Neuronal stem cell (in vitro differentiated cells): ENCODE measurements at regions not wholly inside any gene's neighbourhood (a gene's known extent, or its start where the extent isn't known, plus 50 kb on each side); places are given as distances from the start of the nearest gene placed in this dataset.

Source experiments
- DNase-seq: peaks from one replicate; pipeline ENCODE4 v3.0.0-alpha.2; 2013; ENCODE audit warnings: low spot score
- H2AFZ ChIP-seq: one replicate; pipeline ENCODE4 v1.6.1; 2013; ENCODE audit warnings: mild to moderate bottlenecking, low read length, inconsistent platforms
- H2AK5ac ChIP-seq: 2 replicates; pipeline ENCODE4 v1.6.1; 2013; ENCODE audit warnings: low read depth, mild to moderate bottlenecking, inconsistent platforms, low read length, moderate library complexity, mixed read lengths
- H2BK120ac ChIP-seq: 2 replicates; pipeline ENCODE4 v1.6.1; 2013; ENCODE audit warnings: low read depth, mild to moderate bottlenecking, inconsistent platforms, low read length, moderate library complexity, mixed read lengths
- H2BK12ac ChIP-seq: one replicate; pipeline ENCODE4 v1.6.1; 2013; ENCODE audit warnings: low read length, inconsistent platforms
- H2BK15ac ChIP-seq: 2 replicates; pipeline ENCODE4 v1.6.1; 2013; ENCODE audit warnings: mild to moderate bottlenecking, low read length, inconsistent platforms, mixed read lengths
- H2BK5ac ChIP-seq: one replicate; pipeline ENCODE4 v1.6.1; 2013; ENCODE audit warnings: inconsistent platforms, mild to moderate bottlenecking, low read length, moderate library complexity
- H3K14ac ChIP-seq: one replicate; pipeline ENCODE4 v1.6.1; 2013; ENCODE audit warnings: low read length, inconsistent platforms
- H3K18ac ChIP-seq: 2 replicates; pipeline ENCODE4 v1.6.1; 2013; ENCODE audit warnings: low read length, inconsistent platforms
- H3K23ac ChIP-seq: 2 replicates; pipeline ENCODE4 v1.6.1; 2013; ENCODE audit warnings: low read depth, mild to moderate bottlenecking, mixed read lengths, low read length, inconsistent platforms; ENCODE audit not compliant: poor library complexity
- H3K27ac ChIP-seq: replicated peaks from 3 replicates; pipeline ENCODE4 v1.5.1; 2013; ENCODE audit warnings: low read length, inconsistent platforms
- H3K27me3 ChIP-seq, 3 experiments: 2 replicates each; pipeline ENCODE4 v1.6.1; 2013; ENCODE audit warnings: low read length in 3 of 3, mild to moderate bottlenecking in 2 of 3, inconsistent platforms in 1 of 3, low read depth in 1 of 3, mixed read lengths in 1 of 3, moderate library complexity in 1 of 3; ENCODE audit not compliant: control insufficient read depth in 3 of 3, insufficient read depth in 3 of 3
- H3K36me3 ChIP-seq, 2 donors: replicated peaks in 1 of 2; 2 replicates each; pipeline ENCODE4 v1.6.1; 2013; ENCODE audit warnings: low read length in 2 of 2; ENCODE audit not compliant: control insufficient read depth in 2 of 2, insufficient read depth in 2 of 2
- H3K4ac ChIP-seq: 2 replicates; pipeline ENCODE4 v1.6.1; 2013; ENCODE audit warnings: inconsistent platforms, mild to moderate bottlenecking, low read length, moderate library complexity
- H3K4me1 ChIP-seq, 2 donors: 1 replicate in 1 of 2; 2 replicates in 1 of 2; pipeline ENCODE4 v1.6.1; 2013; ENCODE audit warnings: low read length in 2 of 2, low read depth in 1 of 2; ENCODE audit not compliant: control insufficient read depth in 2 of 2, insufficient read depth in 1 of 2
- H3K4me2 ChIP-seq: one replicate; pipeline ENCODE4 v1.6.1; 2013; ENCODE audit warnings: mild to moderate bottlenecking, low read length, inconsistent platforms; ENCODE audit not compliant: insufficient read depth, poor library complexity, severe bottlenecking
- H3K4me3 ChIP-seq, 2 donors: 2 replicates each; pipeline ENCODE4 v1.5.1; 2013; ENCODE audit warnings: low read length in 2 of 2, mild to moderate bottlenecking in 2 of 2, inconsistent platforms in 1 of 2, moderate library complexity in 1 of 2
- H3K79me1 ChIP-seq: one replicate; pipeline ENCODE4 v1.6.1; 2013; ENCODE audit warnings: low read depth, mild to moderate bottlenecking, inconsistent platforms, low read length, moderate library complexity
- H3K9ac ChIP-seq: one replicate; pipeline ENCODE4 v1.6.1; 2013; ENCODE audit warnings: mild to moderate bottlenecking, low read depth, low read length, inconsistent platforms; ENCODE audit not compliant: poor library complexity
- H3K9me3 ChIP-seq, 2 donors: replicated peaks in 1 of 2; 2 replicates each; pipeline versions ENCODE3 to v1.6.1; 2013; ENCODE audit warnings: low read length in 2 of 2, mild to moderate bottlenecking in 2 of 2, inconsistent platforms in 1 of 2, low read depth in 1 of 2, mixed read lengths in 1 of 2, moderate library complexity in 1 of 2; ENCODE audit not compliant: control insufficient read depth in 2 of 2, insufficient read depth in 1 of 2
- H4K8ac ChIP-seq: one replicate; pipeline ENCODE4 v1.6.1; 2013; ENCODE audit warnings: low read depth, mild to moderate bottlenecking, inconsistent platforms, low read length, moderate library complexity
- H4K91ac ChIP-seq: one replicate; pipeline ENCODE4 v1.6.1; 2013; ENCODE audit warnings: low read length, low read depth, mild to moderate bottlenecking, inconsistent platforms; ENCODE audit not compliant: poor library complexity
- WGBS, 2 donors: extraction: QIAGEN DNeasy Blood & Tissue Kit; methylation state at CpG; one replicate each; pipeline ENCODE4 v1.1.7; 2013; ENCODE audit warnings: missing lambda C conversion rate in 2 of 2, mixed read lengths in 1 of 2; ENCODE audit not compliant: insufficient read length in 2 of 2, insufficient replicate concordance in 1 of 2; ENCODE audit errors: extremely low coverage in 2 of 2; 5-methylcytosine and 5-hydroxymethylcytosine counted together

GRCh38 chr7:41328131-41328530, 374.8 kb downstream of the INHBA start:
- no peak overlapping the region for H3K18ac ChIP-seq
- no peaks in the 10 kb centered on the region for H3K79me1 ChIP-seq
- no peak overlapping the region for H3K4me3 ChIP-seq
- no peak overlapping the region for H3K27ac ChIP-seq
- H2BK5ac ChIP-seq, result no peak overlapping the region
- DNase-seq, result no peak
- H3K4me1 ChIP-seq, result no peaks in the 10 kb centered on the region
- H2BK12ac ChIP-seq, result no peak overlapping the region
- no CpG with 5 or more reads among the region's 3 CpGs for WGBS, 2 donors
- H3K36me3 ChIP-seq, result no peaks in the 10 kb centered on the region
- H3K9me3 ChIP-seq, result no peaks in the 10 kb centered on the region
- H3K4me2 ChIP-seq, result no peak overlapping the region
- H3K27me3 ChIP-seq, result no peaks in the 10 kb centered on the region
- H3K14ac ChIP-seq, result no peak overlapping the region
- no peak overlapping the region for H3K4ac ChIP-seq
- no peak overlapping the region for H3K23ac ChIP-seq
- H2BK15ac ChIP-seq, result no peak overlapping the region
- no peak overlapping the region for H2BK120ac ChIP-seq
- no peak overlapping the region for H4K91ac ChIP-seq
- H2AK5ac ChIP-seq, result no peak overlapping the region
- no peak overlapping the region for H2AFZ ChIP-seq
- no peak overlapping the region for H4K8ac ChIP-seq
- no peak overlapping the region for H3K9ac ChIP-seq

DNA sequence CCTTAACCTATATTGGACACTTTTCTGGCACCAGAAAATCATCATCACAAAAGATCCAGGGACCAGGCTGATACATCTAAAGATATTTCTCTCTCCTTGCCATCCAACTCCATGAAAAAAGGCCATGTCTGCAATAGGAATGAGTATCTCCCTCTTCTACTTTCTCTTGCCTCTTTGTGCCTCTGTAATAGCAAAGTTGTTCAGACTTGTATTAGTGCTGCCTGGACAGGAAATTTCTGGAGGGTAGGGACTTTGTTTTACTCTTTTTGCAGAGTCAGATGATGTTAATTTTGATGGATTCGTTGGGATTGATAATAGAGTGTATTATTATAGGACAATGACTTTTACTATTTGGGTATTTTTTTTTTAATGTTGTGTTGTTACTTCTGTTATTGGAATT, 376.3 kb downstream of the INHBA start:
- no peak overlapping the region for H4K91ac ChIP-seq
- H3K14ac ChIP-seq, result no peak overlapping the region
- no peaks in the 10 kb centered on the region for H3K4me1 ChIP-seq
- no peak overlapping the region for H3K18ac ChIP-seq
- H2BK15ac ChIP-seq, result no peak overlapping the region
- no peak overlapping the region for H3K27ac ChIP-seq
- H3K9me3 ChIP-seq, result no peaks in the 10 kb centered on the region
- H3K27me3 ChIP-seq, result no peaks in the 10 kb centered on the region
- H3K4ac ChIP-seq, result no peak overlapping the region
- H3K4me2 ChIP-seq, result no peak overlapping the region
- H2BK12ac ChIP-seq, result no peak overlapping the region
- H3K36me3 ChIP-seq, result no peaks in the 10 kb centered on the region
- no peaks in the 10 kb centered on the region for H3K79me1 ChIP-seq
- DNase-seq, result no peak
- H3K23ac ChIP-seq, result no peak overlapping the region
- no peak overlapping the region for H2AFZ ChIP-seq
- no peak overlapping the region for H2BK120ac ChIP-seq
- H4K8ac ChIP-seq, result no peak overlapping the region
- WGBS, 2 donors, result 100% methylated on average over 1 of the region's 1 CpG; no CpG with 5 or more reads in 1 of the 2 donors
- no peak overlapping the region for H3K4me3 ChIP-seq
- no peak overlapping the region for H2BK5ac ChIP-seq
- no peak overlapping the region for H3K9ac ChIP-seq
- no peak overlapping the region for H2AK5ac ChIP-seq

DNA sequence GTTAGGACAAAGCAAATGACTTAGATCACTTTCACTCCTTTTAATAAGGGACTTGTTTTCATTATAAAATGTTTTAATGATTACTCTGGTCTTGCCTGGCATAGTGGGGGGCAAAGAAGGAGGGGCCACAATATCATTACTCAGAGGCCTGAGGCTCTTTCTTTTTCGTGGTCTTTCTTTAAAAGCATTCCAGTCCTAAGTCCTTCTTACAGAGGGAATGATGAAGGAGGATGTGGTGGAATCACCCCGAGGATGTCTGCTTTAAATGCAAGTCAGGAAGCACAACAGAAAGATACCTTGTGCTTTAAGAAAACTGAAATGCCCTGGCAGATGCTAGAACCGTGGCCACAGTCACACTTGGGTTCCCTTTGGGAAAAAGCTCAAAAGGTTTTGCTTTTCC, 379.1 kb downstream of the INHBA start:
- Histone ChIP-seq H3K36me3 (no peaks in the 10 kb centered on the region), H3K14ac (no peak overlapping the region), H3K4me1 (no peaks in the 10 kb centered on the region), H2AK5ac (no peak overlapping the region), H2BK5ac (no peak overlapping the region), H4K91ac (no peak overlapping the region), H3K23ac (no peak overlapping the region), H3K27me3 (no peaks in the 10 kb centered on the region), H2BK12ac (no peak overlapping the region), H3K4me2 (no peak overlapping the region), H3K4me3 (no peak overlapping the region), H2BK120ac (no peak overlapping the region), H3K9me3 (no peaks in the 10 kb centered on the region), H3K18ac (no peak overlapping the region), H4K8ac (no peak overlapping the region), H3K27ac (no peak overlapping the region), H3K9ac (no peak overlapping the region), H3K79me1 (no peaks in the 10 kb centered on the region), H3K4ac (no peak overlapping the region), H2BK15ac (no peak overlapping the region), H2AFZ (peak overlapping the region; percentile 69)
- WGBS, 2 donors, result no CpG with 5 or more reads among the region's 3 CpGs
- DNase-seq, result no peak

DNA sequence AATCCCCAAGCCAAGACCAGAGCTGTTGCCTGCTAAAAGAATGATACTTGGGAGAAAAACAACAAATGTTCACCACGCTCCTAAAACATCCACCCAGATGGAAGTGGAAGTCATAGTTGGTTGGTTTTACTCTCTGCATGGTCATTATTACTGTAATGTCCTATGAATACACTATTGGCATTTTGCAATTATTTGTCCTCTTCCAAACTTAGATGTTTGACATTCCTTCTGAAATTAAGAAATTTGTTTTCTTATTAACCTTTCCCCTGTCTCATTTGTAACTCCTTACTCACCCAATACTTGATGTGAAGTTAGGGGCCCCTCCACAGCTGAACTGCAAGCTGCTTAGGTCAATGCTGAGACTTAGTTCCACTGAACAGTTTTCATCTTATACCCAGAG, 383.3 kb downstream of the INHBA start:
- H2BK120ac ChIP-seq, result no peak overlapping the region
- no peak overlapping the region for H3K4me2 ChIP-seq
- no peak overlapping the region for H3K4ac ChIP-seq
- no peak overlapping the region for H3K9ac ChIP-seq
- no peak overlapping the region for H3K14ac ChIP-seq
- no peak overlapping the region for H2AFZ ChIP-seq
- H3K23ac ChIP-seq, result no peak overlapping the region
- no peak overlapping the region for H2BK15ac ChIP-seq
- H4K8ac ChIP-seq, result no peak overlapping the region
- no peaks in the 10 kb centered on the region for H3K79me1 ChIP-seq
- H2BK12ac ChIP-seq, result no peak overlapping the region
- no peaks in the 10 kb centered on the region for H3K9me3 ChIP-seq
- no peak for DNase-seq
- H2AK5ac ChIP-seq, result no peak overlapping the region
- no peak overlapping the region for H3K4me3 ChIP-seq
- H3K27me3 ChIP-seq, result no peaks in the 10 kb centered on the region
- no peak overlapping the region for H4K91ac ChIP-seq
- H2BK5ac ChIP-seq, result no peak overlapping the region
- WGBS, 2 donors, result no CpG with 5 or more reads among the region's 1 CpG
- H3K18ac ChIP-seq, result no peak overlapping the region
- no peaks in the 10 kb centered on the region for H3K36me3 ChIP-seq
- H3K4me1 ChIP-seq, result no peaks in the 10 kb centered on the region
- no peak overlapping the region for H3K27ac ChIP-seq
